GM12874 (cell line): ENCODE measurements at regions not wholly inside any gene's neighbourhood (a gene's known extent, or its start where the extent isn't known, plus 50 kb on each side); places are given as distances from the start of the nearest gene placed in this dataset.

Experiments used
- CTCF ChIP-seq: IDR thresholded peaks from 2 replicates; pipeline ENCODE4 v1.5.1; 2011; ENCODE audit warnings: low read depth, mild to moderate bottlenecking, control low read depth, low read length, moderate library complexity; ENCODE audit not compliant: insufficient read depth

- no peak for TF ChIP-seq CTCF
These were observed 370.4 kb upstream of the RGMA start for GRCh38 chr15:93459396-93459795.

DNA sequence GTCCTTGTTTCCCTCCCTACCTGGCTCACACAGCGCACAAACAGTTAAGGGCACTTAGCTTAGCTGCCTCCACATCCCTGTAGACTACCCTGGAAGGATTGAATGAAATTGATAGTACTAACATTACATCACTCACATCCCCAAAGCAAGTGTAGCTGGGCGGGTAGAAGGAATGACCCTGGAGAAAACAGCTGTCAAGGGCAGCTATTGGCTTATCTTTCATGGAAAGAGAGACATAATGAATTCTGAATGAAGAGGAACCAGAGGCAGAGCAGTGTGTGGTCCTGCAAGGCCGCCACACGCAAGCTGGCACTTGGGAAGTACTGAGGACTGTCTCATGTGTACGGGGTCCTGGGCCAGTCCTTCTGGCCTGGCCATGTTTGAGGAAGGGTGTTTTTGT, 369.6 kb upstream of the RGMA start:
- TF ChIP-seq CTCF = no peak

DNA sequence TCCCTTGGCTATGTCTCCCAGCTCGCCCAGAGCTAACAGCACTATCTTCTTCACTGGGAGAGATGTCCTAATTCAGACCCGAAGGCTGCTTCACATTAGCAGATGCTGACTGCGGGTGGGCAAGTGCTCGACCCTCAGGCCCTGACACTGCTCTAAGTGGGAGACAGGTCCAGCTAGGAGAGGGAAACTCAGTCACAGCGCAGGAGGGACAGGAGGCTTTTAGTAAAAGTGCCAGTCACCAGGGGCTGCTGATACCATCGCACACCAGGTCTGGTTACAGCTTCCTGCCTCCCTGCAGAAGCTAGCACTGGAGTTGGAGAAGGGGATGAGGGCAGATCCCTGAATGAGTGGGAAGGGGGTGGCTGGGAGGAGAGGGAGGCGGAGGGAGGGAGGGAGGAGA, 365.8 kb upstream of the RGMA start:
- TF ChIP-seq CTCF = no peak

DNA sequence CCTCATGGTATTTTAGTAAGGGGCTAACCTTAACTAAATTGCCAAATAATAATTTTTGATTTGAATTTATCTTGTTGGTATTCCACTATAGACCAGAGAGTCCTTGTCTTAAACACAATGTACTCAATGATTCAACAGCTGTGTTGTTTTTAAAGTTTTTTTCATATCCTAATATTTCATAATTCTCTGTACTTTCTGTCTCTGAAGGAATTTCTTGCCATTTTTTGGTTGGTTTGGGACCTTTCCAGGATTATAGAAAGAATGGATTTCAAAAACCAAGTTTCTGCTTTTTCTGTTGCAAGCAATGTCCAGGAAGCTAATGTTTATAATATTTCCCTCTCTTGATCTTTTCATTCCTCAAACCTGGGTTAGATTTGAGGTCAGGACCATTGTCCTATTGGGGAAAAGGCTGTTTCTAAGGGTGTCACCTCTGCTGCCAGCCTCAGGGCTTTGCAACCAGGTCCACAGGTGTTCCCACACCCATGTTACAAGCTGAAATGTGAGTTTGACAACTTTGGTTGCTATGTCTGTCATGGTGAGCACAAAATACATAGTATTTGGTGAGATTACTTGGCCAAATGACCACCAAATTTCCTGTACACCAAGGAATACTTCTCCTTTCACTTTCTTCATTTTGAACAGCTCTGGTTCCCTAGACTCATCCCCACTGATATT, 363.7 kb upstream of the RGMA start:
- no peak for TF ChIP-seq CTCF

GRCh38 chr15:93451822-93452221, 362.8 kb upstream of the RGMA start:
- no peak for TF ChIP-seq CTCF

GRCh38 chr15:93451265-93451664, 362.3 kb upstream of the RGMA start:
- TF ChIP-seq CTCF = no peak

- TF ChIP-seq CTCF = no peak
These were observed 360.8 kb upstream of the RGMA start for GRCh38 chr15:93449798-93450197.
